Lower leg skin (tissue), 3 donors: ENCODE measurements at regions not wholly inside any gene's neighbourhood (a gene's known extent, or its start where the extent isn't known, plus 50 kb on each side); places are given as distances from the start of the nearest gene placed in this dataset.

Source experiments
- POLR2A ChIP-seq, 2 donors: fragments of 450-650 bp; IDR thresholded peaks; one replicate each; pipeline ENCODE4 v1.6.1; 2016 to 2017; ENCODE audit warnings: antibody characterized with exemption in 2 of 2, mild to moderate bottlenecking in 1 of 2, moderate library complexity in 1 of 2
- TF ChIP-seq, protein P1 (sequence below), 3 donors: fragments of 450-650 bp; IDR thresholded peaks; one replicate each; pipeline ENCODE4 v1.5.1; 2016; ENCODE audit warnings: antibody characterized with exemption in 3 of 3, mild to moderate bottlenecking in 3 of 3, moderate library complexity in 2 of 3

DNA sequence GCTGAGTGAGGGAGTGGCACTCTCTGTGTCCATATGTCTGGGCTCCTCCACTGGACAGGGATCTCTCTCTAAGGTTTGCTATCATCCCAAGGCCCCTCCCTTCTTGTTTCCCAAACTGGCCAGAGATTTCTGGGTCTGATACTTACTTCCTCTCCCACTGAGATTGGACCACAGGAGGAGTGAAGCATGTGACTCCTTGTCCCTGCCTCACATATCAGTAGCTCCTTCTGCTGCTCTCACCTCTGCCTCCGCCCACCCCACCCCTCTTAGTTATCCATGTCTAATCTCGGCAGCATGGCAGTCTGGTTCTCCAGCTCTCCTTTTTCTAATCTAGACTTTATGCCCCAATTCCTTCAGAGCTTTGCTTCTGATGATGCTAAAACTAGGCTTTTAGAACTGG lies 223.1 kb downstream of the RPLP1 start:
- TF ChIP-seq, protein P1, sequence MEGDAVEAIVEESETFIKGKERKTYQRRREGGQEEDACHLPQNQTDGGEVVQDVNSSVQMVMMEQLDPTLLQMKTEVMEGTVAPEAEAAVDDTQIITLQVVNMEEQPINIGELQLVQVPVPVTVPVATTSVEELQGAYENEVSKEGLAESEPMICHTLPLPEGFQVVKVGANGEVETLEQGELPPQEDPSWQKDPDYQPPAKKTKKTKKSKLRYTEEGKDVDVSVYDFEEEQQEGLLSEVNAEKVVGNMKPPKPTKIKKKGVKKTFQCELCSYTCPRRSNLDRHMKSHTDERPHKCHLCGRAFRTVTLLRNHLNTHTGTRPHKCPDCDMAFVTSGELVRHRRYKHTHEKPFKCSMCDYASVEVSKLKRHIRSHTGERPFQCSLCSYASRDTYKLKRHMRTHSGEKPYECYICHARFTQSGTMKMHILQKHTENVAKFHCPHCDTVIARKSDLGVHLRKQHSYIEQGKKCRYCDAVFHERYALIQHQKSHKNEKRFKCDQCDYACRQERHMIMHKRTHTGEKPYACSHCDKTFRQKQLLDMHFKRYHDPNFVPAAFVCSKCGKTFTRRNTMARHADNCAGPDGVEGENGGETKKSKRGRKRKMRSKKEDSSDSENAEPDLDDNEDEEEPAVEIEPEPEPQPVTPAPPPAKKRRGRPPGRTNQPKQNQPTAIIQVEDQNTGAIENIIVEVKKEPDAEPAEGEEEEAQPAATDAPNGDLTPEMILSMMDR (IDR thresholded peaks at IDR 0.05) = no peak
- no peak for TF ChIP-seq POLR2A (IDR thresholded peaks at IDR 0.05)
